Left renal cortex interstitium (tissue), 4 donors: ENCODE measurements at regions not wholly inside any gene's neighbourhood (a gene's known extent, or its start where the extent isn't known, plus 50 kb on each side); places are given as distances from the start of the nearest gene placed in this dataset.

Experiments
- DNase-seq, 4 donors: peaks; one replicate each; pipeline ENCODE4 v3.0.0-alpha.2; 2013; ENCODE audit warnings: low read depth in 4 of 4, low spot score in 2 of 4, missing footprints in 1 of 4

- DNase-seq = no peak
These were observed 579.8 kb upstream of the POU3F2 start for GRCh38 chr6:98254624-98255023.

- DNase-seq = no peak
These were observed 574.0 kb upstream of the POU3F2 start for GRCh38 chr6:98260382-98260781.

- no peak for DNase-seq
These were observed 562.3 kb upstream of the POU3F2 start for GRCh38 chr6:98272060-98272459.

DNA sequence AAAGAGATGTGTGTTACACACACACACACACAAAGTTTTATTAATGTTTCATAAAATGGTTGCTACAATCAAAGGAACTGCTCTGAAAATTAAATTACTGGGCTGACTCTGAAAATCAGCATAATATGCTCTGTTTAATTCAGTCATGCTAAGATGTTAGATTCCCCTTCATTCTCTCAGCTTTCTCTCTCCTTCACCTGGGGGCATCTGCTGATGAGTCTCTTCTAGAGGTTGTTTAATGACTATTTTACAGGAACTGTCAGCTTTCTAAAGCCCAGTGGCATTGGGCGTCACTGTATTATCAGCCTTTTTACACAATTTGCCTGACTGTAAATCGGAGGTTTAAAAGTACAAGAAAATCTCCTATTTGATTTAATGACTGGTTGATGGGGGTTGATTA lies 559.7 kb upstream of the POU3F2 start:
- no peak for DNase-seq

- no peak for DNase-seq
These were observed 553.9 kb upstream of the POU3F2 start for GRCh38 chr6:98280492-98280891.

DNA sequence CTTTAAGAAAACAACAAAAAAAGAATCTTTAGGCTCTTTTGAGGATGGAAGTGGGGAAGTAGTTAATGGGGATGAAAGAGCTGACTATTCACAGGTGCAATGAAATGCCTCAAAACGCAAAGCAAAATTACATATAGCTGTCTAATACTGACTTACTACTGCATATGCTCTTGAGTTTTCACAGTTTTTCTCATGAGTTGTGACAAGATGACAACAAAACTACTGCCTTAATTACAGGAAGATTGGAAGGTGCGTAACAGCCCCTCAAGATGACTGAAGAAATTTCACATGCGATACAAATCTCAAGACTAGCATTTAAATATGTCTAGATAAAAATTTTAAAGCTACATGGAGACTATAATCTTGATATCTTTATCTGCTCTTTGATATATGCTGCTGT lies 547.8 kb upstream of the POU3F2 start:
- no peak for DNase-seq

- no peak for DNase-seq
These were observed 546.5 kb upstream of the POU3F2 start for GRCh38 chr6:98287876-98288275.

DNA sequence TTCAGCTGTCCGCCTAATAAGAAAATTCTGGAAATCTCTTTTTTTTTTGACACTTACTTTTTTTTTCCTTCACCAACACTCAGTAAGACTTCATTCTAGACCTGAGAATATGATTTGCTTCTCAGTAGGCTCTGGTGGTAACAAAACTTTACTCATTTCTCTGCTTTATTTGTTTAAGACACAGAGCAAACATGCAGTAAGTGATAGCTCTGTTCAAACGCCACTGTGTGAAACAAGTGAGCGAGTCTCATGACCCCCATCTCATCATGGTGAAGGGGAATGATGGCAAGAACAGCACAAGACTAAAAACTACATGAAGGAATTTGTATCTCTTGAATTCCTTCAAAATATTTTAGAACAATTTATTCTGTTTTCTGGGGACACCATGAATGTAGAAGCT lies 541.6 kb upstream of the POU3F2 start:
- no peak for DNase-seq

DNA sequence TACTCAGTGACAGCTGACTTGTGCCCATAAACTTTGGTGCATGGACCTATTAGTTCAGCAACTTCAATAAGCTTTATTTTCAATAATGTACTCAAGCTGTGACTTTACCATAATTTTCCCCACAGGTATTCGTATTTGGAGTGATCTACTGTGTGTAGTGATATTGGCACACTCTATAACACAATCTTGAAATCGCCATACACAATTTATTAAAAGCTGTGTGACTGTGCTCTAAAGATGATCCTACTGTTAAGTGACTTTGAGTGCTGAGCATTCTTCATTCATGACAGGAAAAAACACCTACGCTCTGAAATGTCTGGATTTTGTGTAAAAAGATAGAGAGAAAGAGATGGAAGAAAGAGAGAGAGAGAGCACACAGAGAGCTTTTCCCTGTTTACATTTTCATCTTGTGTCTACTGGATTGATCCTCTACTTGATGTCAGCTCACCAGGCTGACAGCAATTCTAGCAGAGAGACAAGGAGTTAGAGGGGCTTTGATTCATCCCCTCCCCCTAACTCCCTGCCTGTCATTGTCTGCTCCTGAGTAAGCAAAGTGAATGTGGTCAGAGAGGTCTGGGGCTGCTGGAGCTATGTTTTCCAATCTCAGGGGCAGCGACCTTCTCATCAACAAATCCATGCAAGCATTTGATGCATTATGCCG lies 538.7 kb upstream of the POU3F2 start:
- DNase-seq = no peak

DNA sequence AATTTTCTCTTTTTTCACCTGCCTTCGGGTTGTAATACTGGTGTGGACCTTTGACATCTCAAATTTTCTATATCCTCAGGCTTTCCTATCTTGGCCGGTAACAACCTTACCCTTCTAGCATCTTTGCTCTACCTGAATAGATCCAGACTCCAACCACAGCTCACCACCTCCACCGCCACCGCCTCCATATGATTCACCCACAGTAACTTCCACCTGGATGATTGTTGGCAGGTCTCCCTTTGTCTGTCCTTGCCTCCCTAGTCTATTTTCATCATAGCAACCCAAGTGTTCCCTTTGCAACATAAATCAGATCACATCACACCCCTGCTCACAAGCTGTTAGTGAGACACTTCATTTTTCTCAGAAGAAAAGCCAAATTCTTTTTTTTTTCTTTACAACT lies 525.8 kb upstream of the POU3F2 start:
- no peak for DNase-seq

GRCh38 chr6:98310443-98310842 lies 523.9 kb upstream of the POU3F2 start:
- no peak for DNase-seq

GRCh38 chr6:98323605-98324004 lies 510.8 kb upstream of the POU3F2 start:
- no peak for DNase-seq

DNA sequence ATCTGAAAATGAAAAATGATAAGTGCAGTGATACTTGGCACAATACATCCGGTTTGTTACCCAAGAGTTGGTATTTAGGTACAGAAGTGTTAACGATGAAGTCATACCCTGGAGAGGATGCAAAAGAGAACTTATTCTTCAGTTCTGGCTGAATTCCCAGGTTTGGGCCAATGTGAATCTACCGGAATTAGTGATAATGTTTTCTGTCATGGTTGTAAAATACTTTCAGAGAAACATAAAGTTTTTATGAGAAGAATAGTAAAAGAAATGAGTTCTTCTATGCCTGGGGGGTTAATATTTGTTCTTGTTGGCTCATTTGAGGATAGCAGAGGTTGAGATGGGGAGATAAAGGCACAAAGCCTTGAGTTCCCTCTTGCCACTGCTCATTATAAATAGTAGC lies 509.9 kb upstream of the POU3F2 start:
- no peak for DNase-seq

- no peak for DNase-seq
These were observed 509.0 kb upstream of the POU3F2 start for GRCh38 chr6:98325366-98325765.

GRCh38 chr6:98333273-98333672 lies 501.1 kb upstream of the POU3F2 start:
- DNase-seq = no peak

DNA sequence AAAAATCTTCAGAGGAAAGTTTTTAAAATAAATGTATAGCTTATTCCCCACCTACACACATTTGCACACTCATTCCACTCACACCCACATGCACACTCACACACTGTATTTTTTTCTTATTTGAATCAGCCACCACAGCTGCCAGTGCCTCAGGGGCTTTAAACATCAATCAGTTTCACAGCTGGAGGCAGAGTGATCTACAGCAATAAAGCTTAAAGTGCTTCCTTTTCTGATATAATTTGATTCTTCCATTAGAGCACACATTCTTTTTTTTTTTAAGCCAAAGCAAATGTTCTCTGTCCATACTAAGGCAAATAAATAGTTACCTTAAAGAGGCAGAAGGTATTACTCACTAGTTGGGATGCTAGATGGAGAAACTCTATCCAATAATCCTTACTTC lies 498.8 kb upstream of the POU3F2 start:
- no peak for DNase-seq

DNA sequence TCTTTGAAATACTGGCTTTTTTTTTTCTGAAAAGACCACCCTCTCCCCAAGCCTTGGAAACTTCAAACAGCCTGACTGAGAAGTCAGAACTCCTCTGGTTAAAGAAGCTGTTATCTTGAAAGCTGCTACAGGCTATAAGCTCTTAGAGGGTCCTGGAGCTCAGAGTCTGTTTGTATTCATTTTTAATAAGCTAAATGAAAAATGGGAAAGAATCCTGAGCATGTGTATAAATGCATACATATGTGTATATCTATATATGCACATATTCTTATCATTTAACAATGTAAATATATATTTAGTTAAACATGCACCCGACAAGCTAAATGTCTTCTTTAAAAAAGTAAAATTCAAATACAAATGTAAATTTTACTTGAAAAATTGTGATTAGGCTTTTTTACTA lies 494.9 kb upstream of the POU3F2 start:
- DNase-seq = no peak

DNA sequence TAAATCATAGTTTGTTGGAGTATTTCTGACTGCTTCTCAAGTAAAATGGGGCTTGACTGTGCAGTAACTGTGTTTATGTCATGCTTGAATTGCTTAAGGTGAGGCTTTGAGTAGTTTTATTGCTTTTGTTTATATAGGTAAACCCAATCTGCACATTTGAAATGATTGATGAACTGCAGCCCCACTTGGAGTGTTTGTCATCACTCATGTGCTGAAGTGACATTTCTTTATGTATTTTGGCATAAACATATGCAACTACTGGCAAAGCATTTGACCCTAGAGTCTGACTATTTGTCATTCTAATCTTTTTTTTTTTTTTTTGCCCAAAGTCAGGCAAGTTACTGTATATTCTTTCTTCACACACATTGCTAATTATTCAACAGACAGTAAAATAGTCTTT lies 491.4 kb upstream of the POU3F2 start:
- no peak for DNase-seq

- no peak for DNase-seq
These were observed 490.6 kb upstream of the POU3F2 start for GRCh38 chr6:98343797-98344196.

GRCh38 chr6:98352348-98352747 lies 482.0 kb upstream of the POU3F2 start:
- DNase-seq = no peak

DNA sequence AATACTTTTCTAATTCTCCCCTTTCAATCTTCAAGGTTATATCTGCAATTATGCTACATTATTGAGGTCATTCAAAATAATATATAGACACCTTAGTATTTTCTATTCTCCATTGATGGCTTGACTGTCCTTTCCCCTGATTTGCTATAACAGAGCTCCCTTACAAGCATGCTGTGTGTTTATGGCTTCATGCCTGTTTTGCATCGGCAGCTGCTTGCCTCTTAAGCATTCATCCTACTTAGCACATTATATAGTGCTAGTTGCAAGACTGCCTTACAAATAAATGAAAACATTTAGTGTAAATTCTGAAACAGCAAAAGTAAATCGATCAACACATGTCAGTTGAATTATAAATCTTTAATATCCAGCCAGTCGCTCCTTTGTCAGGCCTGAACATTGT lies 476.2 kb upstream of the POU3F2 start:
- no peak for DNase-seq

- no peak for DNase-seq
These were observed 468.0 kb upstream of the POU3F2 start for GRCh38 chr6:98366371-98366770.

- no peak for DNase-seq
These were observed 453.8 kb upstream of the POU3F2 start for GRCh38 chr6:98380589-98380988.
